Mesodermal cell (in vitro differentiated cells): ENCODE measurements at regions not wholly inside any gene's neighbourhood (a gene's known extent, or its start where the extent isn't known, plus 50 kb on each side); places are given as distances from the start of the nearest gene placed in this dataset.
"Not testable (repeated sequence)": the region's sequence is repeated elsewhere in the genome, so short reads cannot be mapped to it uniquely, and the experiment has no call there.

Experiments
- H3K27ac ChIP-seq: 2 replicates; pipeline ENCODE4 v1.7.0; 2013; ENCODE audit warnings: mild to moderate bottlenecking, low read depth, low read length, moderate library complexity; ENCODE audit not compliant: severe bottlenecking
- H3K36me3 ChIP-seq: 2 replicates; pipeline ENCODE4 v1.7.1; 2013; ENCODE audit warnings: mild to moderate bottlenecking, low read length, moderate library complexity; ENCODE audit not compliant: control insufficient read depth, insufficient read depth
- H3K4me1 ChIP-seq: one replicate; pipeline ENCODE4 v1.7.1; 2013; ENCODE audit warnings: mild to moderate bottlenecking, low read length; ENCODE audit not compliant: insufficient read depth, control insufficient read depth, poor library complexity, severe bottlenecking
- H3K4me3 ChIP-seq: 2 replicates; pipeline ENCODE4 v1.7.0; 2013; ENCODE audit warnings: low read length, control low read depth, mild to moderate bottlenecking; ENCODE audit not compliant: insufficient read depth, poor library complexity, severe bottlenecking; ENCODE audit errors: extremely low read depth
- H3K9me3 ChIP-seq: 2 replicates; pipeline ENCODE4 v1.7.1; 2013; ENCODE audit warnings: mild to moderate bottlenecking, low read length, moderate library complexity; ENCODE audit not compliant: control insufficient read depth
- WGBS, 2 experiments: methylation state at CpG; one replicate each; pipeline ENCODE4 v1.1.5; 2013; ENCODE audit warnings: missing lambda C conversion rate in 2 of 2; ENCODE audit not compliant: insufficient coverage in 2 of 2; 5-methylcytosine and 5-hydroxymethylcytosine counted together

- not testable (repeated sequence) for H3K36me3 ChIP-seq
These were observed 227.4 kb upstream of the VLDLR start for GRCh38 chr9:2394087-2394741.

GRCh38 chr9:2395814-2396612 lies 225.6 kb upstream of the VLDLR start:
- Histone ChIP-seq H3K27ac (no peak overlapping the region), H3K36me3 (no peaks in the 10 kb centered on the region), H3K4me3 (no peak overlapping the region), H3K4me1 (no peaks in the 10 kb centered on the region), H3K9me3 (no peaks in the 10 kb centered on the region)
- WGBS, 2 experiments = no CpG with 5 or more reads among the region's 2 CpGs

More at GRCh38 chr9:2394087-2394741, 227.4 kb upstream of the VLDLR start:
- not testable (repeated sequence) for H3K4me3 ChIP-seq, H3K27ac ChIP-seq, H3K9me3 ChIP-seq, H3K4me1 ChIP-seq

- Histone ChIP-seq H3K4me3 (no peak overlapping the region), H3K27ac (no peak overlapping the region)
- 38% methylated on average over 1 of the region's 1 CpG; no CpG with 5 or more reads in 1 of the 2 experiments for WGBS, 2 experiments
These were observed 224.8 kb upstream of the VLDLR start for GRCh38 chr9:2396622-2397285.

GRCh38 chr9:2397875-2398274 lies 223.7 kb upstream of the VLDLR start:
- not testable (repeated sequence) for H3K27ac ChIP-seq, H3K4me1 ChIP-seq, H3K9me3 ChIP-seq, H3K36me3 ChIP-seq, H3K4me3 ChIP-seq

More at GRCh38 chr9:2396622-2397285, 224.8 kb upstream of the VLDLR start:
- Histone ChIP-seq H3K4me1 (no peaks in the 10 kb centered on the region), H3K36me3 (no peaks in the 10 kb centered on the region), H3K9me3 (no peaks in the 10 kb centered on the region)

- not testable (repeated sequence) for H3K9me3 ChIP-seq, H3K36me3 ChIP-seq, H3K27ac ChIP-seq, H3K4me3 ChIP-seq, H3K4me1 ChIP-seq
- WGBS, 2 experiments = 80% methylated on average over 2 of the region's 3 CpGs; no CpG with 5 or more reads in 1 of the 2 experiments
These were observed 219.8 kb upstream of the VLDLR start for GRCh38 chr9:2401746-2402145.

- 40% methylated on average over 1 of the region's 1 CpG; no CpG with 5 or more reads in 1 of the 2 experiments for WGBS, 2 experiments
- no peaks in the 10 kb centered on the region for H3K4me1 ChIP-seq
- H3K4me3 ChIP-seq = no peak overlapping the region
- no peak overlapping the region for H3K27ac ChIP-seq
- no peaks in the 10 kb centered on the region for H3K36me3 ChIP-seq
- H3K9me3 ChIP-seq = no peaks in the 10 kb centered on the region
These were observed 217.9 kb upstream of the VLDLR start for GRCh38 chr9:2403701-2404100.

GRCh38 chr9:2406252-2406651 lies 215.3 kb upstream of the VLDLR start:
- Histone ChIP-seq H3K36me3 (no peaks in the 10 kb centered on the region), H3K4me1 (no peaks in the 10 kb centered on the region), H3K27ac (no peak overlapping the region), H3K4me3 (no peak overlapping the region), H3K9me3 (no peaks in the 10 kb centered on the region)
- 85 to 94% methylated on average over 6 to 12 of the region's 12 CpGs for WGBS, 2 experiments

GRCh38 chr9:2407450-2407849 lies 214.1 kb upstream of the VLDLR start:
- 79 to 93% methylated on average over 6 to 7 of the region's 7 CpGs for WGBS, 2 experiments
- H3K9me3 ChIP-seq = no peaks in the 10 kb centered on the region
- H3K36me3 ChIP-seq = no peaks in the 10 kb centered on the region
- H3K4me3 ChIP-seq = no peak overlapping the region
- H3K27ac ChIP-seq = no peak overlapping the region
- H3K4me1 ChIP-seq = peaks cover 5% of the 10 kb centered on the region

GRCh38 chr9:2411459-2412215 lies 209.9 kb upstream of the VLDLR start:
- no peaks in the 10 kb centered on the region for H3K9me3 ChIP-seq
- peak overlapping the region; percentile 97 for H3K27ac ChIP-seq
- H3K4me3 ChIP-seq = no peak overlapping the region
- WGBS, 2 experiments = 80% methylated on average over 1 of the region's 8 CpGs; no CpG with 5 or more reads in 1 of the 2 experiments
- no peaks in the 10 kb centered on the region for H3K36me3 ChIP-seq
- H3K4me1 ChIP-seq = peaks cover 24% of the 10 kb centered on the region

- peaks cover 24% of the 10 kb centered on the region for H3K4me1 ChIP-seq
- no peaks in the 10 kb centered on the region for H3K36me3 ChIP-seq
- H3K4me3 ChIP-seq = no peak overlapping the region
- H3K9me3 ChIP-seq = no peaks in the 10 kb centered on the region
- H3K27ac ChIP-seq = no peak overlapping the region
- 83 to 96% methylated on average over 3 of the region's 4 CpGs for WGBS, 2 experiments
These were observed 208.3 kb upstream of the VLDLR start for GRCh38 chr9:2413160-2413805.
